ENCODE measurements at regions not wholly inside any gene's neighbourhood (a gene's known extent, or its start where the extent isn't known, plus 50 kb on each side); places are given as distances from the start of the nearest gene placed in this dataset.

- in situ Hi-C loops (cut with MboI) (no loop called here), intact Hi-C loops (cut with micrococcal nuclease; ENCODE audit: unreplicated experiment) (no loop called here)
- TF ChIP-seq, protein P1, sequence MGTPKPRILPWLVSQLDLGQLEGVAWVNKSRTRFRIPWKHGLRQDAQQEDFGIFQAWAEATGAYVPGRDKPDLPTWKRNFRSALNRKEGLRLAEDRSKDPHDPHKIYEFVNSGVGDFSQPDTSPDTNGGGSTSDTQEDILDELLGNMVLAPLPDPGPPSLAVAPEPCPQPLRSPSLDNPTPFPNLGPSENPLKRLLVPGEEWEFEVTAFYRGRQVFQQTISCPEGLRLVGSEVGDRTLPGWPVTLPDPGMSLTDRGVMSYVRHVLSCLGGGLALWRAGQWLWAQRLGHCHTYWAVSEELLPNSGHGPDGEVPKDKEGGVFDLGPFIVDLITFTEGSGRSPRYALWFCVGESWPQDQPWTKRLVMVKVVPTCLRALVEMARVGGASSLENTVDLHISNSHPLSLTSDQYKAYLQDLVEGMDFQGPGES (IDR thresholded peaks at IDR 0.05), result no peak
- no peak for TF ChIP-seq RCOR1 (conservative IDR thresholded peaks at IDR 0.05; ENCODE audit: low read depth, low read length)
- no peak for TF ChIP-seq BACH1 (IDR thresholded peaks at IDR 0.05; ENCODE audit: borderline replicate concordance)
- TF ChIP-seq CBX5 (IDR thresholded peaks at IDR 0.05; ENCODE audit: low read depth), result no peak
- TF ChIP-seq IRF4 (IDR thresholded peaks at IDR 0.05; ENCODE audit: low read depth, low read length), result no peak
- TF ChIP-seq WRNIP1 (IDR thresholded peaks at IDR 0.05; ENCODE audit: borderline replicate concordance, low read depth, low read length), result no peak
- TF ChIP-seq SMAD5 (IDR thresholded peaks at IDR 0.05; ENCODE audit: low read depth), result no peak
- no peak for TF ChIP-seq ATF7 (IDR thresholded peaks at IDR 0.05; ENCODE audit: low read depth)
- no peak for TF ChIP-seq IKZF2 (IDR thresholded peaks at IDR 0.05)
- TF ChIP-seq SUZ12 (IDR thresholded peaks at IDR 0.05; ENCODE audit: unreplicated experiment), result no peak
- TF ChIP-seq PAX5 (IDR thresholded peaks at IDR 0.05; ENCODE audit: borderline replicate concordance, low read depth, low read length), result no peak
- no peak for TF ChIP-seq HDAC6 (IDR thresholded peaks at IDR 0.05; ENCODE audit: unreplicated experiment)
- TF ChIP-seq PRDM15 (CRISPR knock-in tag; IDR thresholded peaks at IDR 0.05), result no peak
- WGBS (ENCODE audit: insufficient coverage, insufficient replicate concordance, low lambda C conversion rate, missing lambda C conversion rate), result 0% methylated on average over 1 of the region's 1 CpG
- no TSS peak for BruUV-seq (replicated peaks)
- H3K9ac ChIP-seq (ENCODE audit: control insufficient read depth, insufficient read depth, low read length), result no peak overlapping the region
- H3K9me3 ChIP-seq (replicated peaks; ENCODE audit: control insufficient read depth, insufficient read depth, low read length), result no peaks in the 10 kb centered on the region
- H3K36me3 ChIP-seq (ENCODE audit: control insufficient read depth in 2 of 2, insufficient read depth in 2 of 2, low read length in 1 of 2), result no peaks in the 10 kb centered on the region
- H3K27ac ChIP-seq (ENCODE audit: control insufficient read depth, insufficient read depth), result no peak overlapping the region
- DNase-seq (ENCODE audit: low read depth, low spot score) (no peak), FAIRE-seq (no peak), ATAC-seq (no peak)
- H3K4me2 ChIP-seq (ENCODE audit: control insufficient read depth, insufficient read depth), result no peak overlapping the region
- no peaks in the 10 kb centered on the region for H3K4me1 ChIP-seq (ENCODE audit: control insufficient read depth, insufficient read depth, low read length)
- H3K79me2 ChIP-seq (ENCODE audit: control insufficient read depth, insufficient read depth, low read length), result no peaks in the 10 kb centered on the region
- H3K4me3 ChIP-seq, result no peak overlapping the region
- H3K27me3 ChIP-seq (replicated peaks in 1 of 2; ENCODE audit: control insufficient read depth in 2 of 2, insufficient read depth in 2 of 2, low read length in 1 of 2), result no peaks in the 10 kb centered on the region
- CTCF ChIA-PET, result interaction anchor here (1.1 kb wide), 1 partner anchor 17 kb away, joined by 3 read pairs; no protein-coding TSS in a partner anchor
- H2AFZ ChIP-seq (ENCODE audit: control insufficient read depth, low read depth, low read length), result no peak overlapping the region
- no peaks in the 10 kb centered on the region for H4K20me1 ChIP-seq (ENCODE audit: control insufficient read depth, insufficient read depth)
- RAD21 ChIA-PET (ENCODE audit: unreplicated experiment), result no interaction called here
- POLR2A ChIA-PET, result no interaction called here
- SMC1A ChIA-PET (ENCODE audit: uncharacterized antibody, unreplicated experiment), result interaction anchor here (0.6 to 1.4 kb wide), 2 partner anchors 72 to 78 kb away, joined by 3 read pairs; no protein-coding TSS in a partner anchor
Observed at GRCh38 chr7:109449760-109450159, 880.1 kb downstream of the DNAJB9 start.
